ENCODE measurements at regions not wholly inside any gene's neighbourhood (a gene's known extent, or its start where the extent isn't known, plus 50 kb on each side); places are given as distances from the start of the nearest gene placed in this dataset.

DNA sequence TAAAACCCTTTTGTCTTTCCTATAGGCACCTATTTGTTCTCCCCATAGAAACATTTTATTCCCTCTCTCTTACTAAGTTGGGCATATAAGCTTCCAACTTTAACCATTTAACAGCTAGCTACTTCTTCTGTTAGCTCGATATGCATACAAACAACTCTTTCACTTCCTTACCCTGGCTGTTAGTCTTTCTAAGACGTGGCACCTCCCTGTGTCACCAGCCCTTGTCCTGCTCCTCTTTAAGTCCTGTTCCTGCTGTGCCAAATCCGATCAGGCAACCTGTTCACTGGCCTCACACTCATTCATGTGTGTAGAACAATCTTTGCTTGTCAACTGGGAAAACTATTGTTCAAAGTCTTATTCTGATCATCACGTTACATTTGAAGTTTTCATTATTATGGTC is 1376.1 kb upstream of the TENM4 start:
- DNase-seq, result no peak

DNA sequence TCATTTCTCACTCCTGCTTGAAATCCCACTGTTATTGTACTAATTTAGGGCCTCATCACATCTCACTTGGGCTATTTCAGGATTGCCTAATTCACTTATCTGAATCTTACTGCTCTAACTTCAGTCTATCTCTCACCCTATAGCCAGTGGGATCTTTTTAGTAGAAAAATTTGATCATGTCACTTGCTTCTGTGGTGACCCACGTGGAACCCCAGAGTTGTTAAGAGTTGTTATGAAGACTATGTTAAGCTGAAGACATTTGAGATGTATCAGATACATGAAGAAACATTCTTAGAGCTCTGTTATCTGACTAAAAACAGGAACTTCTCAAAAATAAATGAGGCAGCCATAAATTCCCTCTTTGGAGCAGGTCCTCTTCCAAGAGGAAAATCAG is 1375.6 kb upstream of the TENM4 start:
- DNase-seq, result no peak

DNA sequence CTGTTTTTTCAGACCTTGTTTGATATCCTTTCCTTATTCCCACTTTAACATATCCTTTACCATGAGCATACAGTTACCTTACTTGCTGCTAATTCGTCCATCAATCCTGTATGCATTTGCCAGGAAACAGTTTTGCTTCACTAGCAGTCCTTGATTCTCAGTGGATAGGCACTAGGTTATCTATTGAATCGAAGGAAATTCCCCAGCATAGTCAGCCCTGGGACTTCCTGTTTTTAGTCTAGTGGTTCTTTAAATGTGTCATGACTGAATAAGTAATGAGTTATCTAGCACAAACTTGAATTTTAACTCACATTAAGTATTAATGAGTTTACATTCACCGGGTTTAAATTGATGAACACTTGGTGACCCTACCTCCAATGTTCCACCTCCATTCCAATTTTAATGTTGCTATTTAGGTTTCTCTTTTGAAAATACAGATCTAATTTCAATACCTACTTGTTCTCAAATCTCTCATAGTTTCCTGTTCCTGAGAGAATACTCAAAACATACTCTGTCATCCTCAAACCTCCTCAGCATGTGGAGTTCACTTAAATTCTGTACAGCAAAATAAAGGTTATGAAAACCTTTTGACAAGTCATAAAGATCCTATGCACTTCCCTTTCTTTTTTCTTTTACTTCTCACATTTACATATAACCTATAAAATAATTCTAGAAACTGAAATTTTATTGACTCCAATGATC is 1375.1 kb upstream of the TENM4 start:
- DNase-seq, result no peak

DNA sequence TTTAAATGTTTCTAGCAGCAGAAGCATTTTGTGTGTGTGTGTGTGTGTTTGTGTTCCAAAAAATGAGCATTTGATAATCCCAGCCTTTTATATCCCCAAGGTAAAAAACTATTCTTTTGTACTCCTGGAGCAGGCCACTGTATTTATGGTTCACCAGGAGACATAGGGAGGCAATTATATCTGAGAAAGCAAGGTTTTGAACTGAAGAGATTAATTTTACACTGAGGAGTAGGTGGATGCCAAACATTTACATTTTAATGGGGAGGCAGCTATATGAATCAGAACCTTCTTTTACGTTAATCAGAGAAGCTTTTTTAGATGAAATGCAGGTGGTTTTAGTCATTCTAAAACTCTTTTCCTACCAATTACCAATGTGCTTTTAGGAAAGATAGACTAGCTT is 1374.0 kb upstream of the TENM4 start:
- DNase-seq, result no peak

DNA sequence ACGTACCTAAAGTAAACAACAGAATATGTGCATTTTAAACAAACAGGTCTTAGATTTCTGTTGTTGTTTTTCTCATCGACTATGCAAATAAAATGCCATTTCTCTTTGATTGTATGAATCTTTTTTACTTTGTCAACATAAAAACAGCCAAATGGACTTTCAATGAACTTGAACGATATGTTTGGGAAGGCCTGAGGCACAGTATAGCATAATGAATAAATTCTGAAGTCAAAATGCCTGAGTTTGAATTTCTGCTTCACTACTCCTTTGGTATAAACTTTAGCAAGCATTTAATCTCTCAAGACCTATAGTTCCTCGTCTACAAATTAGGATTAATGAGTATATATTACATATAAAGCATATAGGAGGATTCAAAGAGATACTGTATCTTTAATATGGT is 1369.9 kb upstream of the TENM4 start:
- DNase-seq, result no peak

DNA sequence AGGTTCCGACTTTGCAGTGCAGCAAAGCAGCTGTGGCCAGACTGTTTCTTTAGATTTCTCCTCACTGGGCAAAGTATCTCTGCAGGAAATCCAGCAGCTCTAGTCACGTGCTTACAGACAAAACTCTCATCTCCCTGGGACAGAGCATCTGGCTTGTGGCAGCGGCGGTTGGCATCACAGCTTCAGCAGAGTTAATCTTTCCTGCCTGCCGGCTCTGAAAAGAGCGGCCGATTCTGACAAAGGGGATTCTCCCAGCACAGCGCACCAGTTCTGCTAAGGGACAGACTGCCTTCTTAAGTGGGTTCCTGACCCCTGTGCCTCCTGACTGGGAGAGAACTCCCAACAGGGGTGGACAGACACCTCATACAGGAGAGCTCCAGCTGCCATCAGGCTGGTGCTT is 1357.3 kb upstream of the TENM4 start:
- no peak for DNase-seq

DNA sequence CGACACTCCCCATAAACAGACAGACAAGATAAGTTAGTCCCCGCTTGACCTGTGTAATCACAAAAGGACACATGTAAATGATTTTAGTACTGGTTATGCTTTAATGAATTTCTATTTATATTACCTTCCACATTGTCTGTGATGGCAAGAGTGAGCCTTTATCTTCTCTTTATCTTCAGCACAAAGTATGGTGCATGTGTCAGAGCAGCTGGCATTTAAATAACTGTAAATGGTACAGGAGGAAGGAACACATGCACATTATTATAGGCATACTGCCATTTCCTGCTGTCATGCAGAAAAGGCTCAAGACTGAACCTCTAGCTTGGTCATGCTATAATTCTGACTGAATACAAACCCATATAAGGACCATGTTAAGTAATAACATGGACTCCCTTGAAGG is 1342.7 kb upstream of the TENM4 start:
- no peak for DNase-seq

DNA sequence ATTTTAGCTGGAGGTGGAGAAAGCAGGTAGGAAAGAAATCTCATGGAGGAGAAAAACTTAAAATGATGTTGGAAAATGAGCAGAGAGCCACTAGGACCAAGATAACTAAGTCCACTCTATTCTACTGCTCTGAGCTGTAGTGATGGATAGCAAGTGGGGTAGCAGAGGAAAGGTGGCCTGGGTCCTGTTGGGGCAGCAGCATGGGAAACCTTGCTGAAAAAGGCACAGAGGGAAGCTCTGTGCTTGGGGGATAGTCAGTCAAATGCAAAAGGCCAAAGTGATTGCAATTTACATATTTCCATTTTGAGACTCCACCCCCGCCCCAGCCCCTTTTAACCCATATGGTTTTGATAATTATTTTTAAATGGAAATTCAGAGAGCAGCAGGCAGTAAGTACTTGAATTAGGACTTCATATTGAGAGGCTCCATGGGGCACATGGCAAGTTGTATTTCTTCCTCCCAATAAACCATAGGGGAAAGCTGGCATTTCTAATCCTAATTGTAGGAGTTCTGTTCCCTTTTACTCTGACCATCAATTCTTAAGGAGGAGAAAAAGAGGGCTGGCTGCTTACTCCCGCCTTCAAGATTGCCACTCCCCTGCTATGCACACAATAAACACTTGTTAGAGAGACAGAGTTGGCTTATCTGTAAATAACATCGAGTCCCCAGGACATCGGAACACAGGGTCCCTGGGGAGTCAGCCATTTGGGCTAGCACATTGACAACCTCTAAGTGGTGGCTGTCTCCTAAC is 1341.5 kb upstream of the TENM4 start:
- no peak for DNase-seq

DNA sequence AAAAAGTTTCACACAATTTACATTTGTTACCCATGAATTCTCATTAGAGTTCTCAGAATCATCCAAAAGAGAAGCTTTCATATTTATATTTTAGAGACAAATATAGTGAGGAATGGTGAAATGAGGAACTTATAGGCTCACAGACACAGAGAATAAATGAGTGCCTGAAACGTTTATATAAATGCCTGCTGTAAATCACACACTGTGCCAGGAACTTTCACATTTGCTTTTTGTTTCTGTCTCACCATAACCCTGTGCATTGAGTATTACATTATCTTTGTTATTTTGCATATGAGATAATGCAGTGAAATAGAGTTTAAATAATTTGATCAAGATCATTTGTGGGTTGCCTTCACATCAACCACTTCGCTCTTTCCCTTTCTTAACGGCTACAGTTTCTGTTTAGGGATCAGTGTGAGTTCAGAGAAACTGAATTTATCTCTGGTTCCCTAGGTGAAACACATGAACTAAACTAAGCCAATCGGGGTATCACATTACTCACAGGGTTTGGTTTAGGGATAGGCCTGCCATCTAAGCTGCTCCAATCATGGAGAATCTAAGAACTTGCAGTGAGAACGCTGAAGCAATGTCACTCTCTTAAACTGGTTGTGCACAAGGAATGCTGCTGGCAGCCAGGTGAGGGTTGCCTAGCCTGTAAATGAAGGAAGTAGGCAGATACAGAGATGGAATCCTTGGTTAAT is 1339.2 kb upstream of the TENM4 start:
- no peak for DNase-seq

DNA sequence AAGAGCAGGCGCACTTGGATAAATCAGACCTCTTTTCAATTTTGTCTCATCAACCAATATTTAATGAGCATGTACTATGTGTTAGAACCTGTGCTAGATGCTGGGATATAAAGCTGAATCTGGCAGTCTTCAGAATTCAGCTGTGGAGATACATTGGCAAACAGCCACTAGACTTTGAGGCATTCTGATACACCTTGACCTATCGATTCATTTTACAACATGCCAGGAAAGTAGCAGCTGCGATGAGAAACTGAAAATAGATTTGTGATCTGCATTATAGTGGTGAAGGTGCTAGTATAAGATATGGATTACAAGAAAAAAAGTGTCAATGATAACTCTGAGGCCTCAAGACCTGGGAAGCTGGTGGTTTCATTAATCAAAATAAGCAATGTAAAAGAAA is 1338.1 kb upstream of the TENM4 start:
- DNase-seq, result no peak

DNA sequence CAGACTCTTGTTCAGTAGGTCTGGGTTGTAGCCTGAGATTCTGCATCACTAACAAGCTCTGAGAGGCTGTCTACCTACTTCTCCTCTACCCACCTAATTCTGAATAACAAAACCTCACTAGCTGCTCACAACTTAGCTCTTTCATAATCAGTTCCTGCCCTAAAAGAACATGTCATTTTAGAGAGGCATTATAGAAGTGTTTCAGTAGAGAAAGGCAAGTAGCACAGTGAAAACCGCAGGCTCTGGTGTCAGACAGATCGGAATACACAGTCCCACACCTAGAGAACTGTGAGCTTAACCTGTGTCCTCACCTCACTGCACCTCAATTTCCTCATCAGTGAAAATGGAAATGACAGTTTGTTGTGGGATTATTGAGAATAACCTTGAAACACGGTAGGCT is 1337.6 kb upstream of the TENM4 start:
- DNase-seq, result no peak

DNA sequence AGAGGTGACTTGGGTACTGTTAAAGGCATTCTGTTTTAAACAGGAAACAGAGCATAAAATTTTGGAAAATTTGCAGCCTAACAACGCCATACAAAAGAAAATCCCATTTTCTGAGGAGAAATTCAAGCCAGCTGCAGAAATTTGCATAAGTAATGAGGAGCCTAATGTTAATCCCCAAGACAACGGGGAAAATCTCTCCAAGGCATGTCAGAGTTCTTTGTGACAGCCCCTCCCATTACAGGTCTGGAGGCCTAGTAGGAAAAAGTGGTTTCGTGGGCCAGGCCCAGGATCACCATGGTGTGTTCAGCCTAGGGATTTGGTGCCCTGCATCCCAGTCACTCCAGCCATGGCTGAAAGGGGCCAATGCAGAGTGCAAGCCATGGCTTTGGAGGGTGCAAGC is 1333.1 kb upstream of the TENM4 start:
- no peak for DNase-seq

DNA sequence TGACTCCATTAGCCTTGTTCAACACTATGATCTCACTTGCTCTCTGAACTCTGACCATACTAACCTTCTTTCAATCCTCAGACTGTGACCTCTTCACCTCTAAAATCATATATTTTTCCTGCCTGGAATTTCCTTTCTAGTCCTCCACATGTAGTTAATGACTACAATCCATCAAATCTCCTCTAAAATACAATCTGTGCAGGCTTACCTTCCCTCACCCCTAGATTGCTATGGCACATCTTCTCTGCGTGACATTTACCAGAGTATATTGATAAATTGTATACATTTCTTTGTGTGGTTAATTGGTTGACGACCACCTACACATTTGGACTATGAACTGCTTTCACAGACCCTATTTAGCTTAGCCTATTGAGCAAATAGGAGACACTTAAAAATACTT is 1330.2 kb upstream of the TENM4 start:
- no peak for DNase-seq

DNA sequence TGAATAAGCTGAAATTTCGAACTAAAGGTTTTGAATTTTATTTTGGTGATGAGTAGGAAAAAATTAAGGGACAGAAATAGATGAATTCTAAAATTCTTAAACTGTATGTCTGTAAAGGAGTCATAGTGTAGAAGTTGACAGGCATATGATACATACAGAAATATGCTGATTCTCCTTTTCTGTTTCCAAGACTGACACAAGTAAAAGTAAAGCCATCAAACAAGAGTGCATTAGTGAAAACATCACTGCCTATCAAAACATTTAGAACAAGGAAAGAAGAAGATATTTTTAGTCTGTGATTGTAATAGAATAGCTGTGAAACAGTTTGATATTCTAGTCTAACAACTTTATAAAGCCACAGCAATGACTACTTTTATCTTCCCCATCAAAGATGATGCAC is 1318.0 kb upstream of the TENM4 start:
- DNase-seq, result no peak

DNA sequence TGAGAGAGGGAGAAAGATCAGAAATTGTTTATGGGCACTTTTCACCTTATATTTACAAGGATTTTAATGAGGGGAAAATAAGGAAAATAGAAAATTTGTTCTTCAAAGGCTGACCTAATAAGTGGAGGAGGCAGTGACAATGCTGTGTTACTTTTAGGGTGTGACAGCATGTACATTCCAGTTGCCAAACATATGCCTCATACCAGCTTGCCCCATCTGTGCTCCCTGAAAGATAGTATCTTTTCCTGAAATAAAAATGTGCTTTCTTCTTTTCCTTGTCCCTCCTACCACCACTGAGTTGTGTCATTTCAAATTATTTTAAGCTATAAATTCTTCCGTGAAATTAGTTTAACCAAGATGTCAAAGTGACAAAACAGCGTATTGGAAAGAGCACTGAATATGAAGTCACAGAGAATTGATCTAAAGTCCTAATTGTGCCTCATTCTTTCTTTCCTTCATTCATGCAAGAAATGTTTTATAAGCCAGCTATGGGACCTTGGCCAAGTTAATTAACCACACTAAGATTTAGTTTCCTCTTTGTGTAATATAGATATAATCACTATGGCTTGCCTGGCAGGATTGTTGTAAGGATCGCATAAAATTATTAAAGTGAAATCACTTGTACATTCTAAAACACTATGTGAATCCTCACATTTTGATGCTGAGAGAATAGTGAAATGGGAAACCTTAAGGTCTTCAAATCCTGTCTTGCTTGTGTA is 1307.5 kb upstream of the TENM4 start:
- no peak for DNase-seq

DNA sequence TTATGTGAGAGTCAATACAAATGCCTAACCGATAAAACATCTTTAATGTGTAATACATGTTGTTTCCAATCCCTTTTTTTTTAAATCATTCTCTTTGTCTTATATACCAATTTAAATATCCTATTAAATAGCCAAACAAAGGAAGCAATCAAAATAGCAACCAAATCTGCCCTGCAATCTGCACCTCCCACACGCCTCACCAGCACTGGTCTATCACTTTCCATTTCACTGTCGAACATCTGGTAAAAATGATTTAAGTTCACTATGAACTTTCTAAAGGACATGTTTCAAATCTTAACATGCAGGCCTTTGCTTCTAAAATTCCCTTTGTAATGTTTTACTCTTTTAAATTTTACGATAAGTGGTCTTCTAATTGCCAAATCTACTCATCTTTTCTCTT is 1305.5 kb upstream of the TENM4 start:
- DNase-seq, result no peak

DNA sequence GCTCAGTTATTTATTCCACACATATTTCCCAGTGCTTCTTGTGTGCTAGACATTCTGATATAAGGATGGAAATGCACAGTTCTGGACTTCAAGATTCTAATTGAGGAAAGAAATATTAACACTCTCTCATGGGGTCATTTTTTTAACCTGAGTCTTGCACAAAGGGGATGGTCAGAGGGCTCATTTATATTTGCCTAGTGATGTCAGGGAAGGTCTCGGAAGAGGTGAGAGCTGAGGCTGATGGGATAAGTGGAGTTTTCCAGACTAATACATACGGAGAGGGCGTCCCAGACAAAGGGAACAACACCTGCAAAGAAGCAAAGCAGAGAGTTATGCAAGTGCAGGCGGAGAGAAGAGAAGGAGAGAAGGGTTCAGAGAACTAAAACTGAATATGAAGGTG is 1304.6 kb upstream of the TENM4 start:
- no peak for DNase-seq

DNA sequence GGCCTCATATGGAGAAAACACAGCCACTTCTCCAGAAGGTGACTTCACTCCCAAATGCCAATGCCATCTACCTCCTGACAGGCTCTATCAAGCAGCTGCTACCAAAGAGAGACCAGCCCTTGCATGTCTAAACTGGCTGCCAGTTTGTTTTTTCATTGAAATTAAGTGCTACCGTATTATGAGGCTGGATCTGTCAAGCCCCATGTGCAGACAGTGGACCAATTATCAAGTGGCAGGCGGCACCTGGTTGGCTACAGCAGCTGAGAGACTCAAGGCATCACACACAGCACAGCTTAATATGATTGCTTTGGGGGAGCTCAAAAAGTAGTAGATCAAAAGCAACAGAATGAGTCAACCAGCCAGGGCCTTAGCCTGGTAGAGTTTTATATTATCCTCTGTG is 1293.0 kb upstream of the TENM4 start:
- no peak for DNase-seq

DNA sequence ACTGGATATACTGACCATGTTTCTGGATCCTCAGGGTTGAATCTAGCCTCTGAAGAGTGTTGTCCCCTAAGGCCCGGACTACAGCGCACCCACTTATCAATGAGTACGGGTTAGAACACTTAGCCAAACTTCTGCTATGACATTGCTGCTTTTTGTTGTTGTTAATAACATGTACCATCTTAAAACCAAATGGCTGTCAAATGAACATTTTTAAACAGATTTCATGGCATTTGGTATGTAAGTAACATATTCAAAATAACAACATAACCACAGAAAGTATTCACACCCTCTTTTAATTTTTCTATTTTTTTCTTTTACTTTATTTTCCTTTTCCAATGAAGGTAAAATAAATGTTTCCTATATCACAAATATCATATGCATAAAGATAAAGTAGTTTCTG is 1292.5 kb upstream of the TENM4 start:
- DNase-seq, result no peak

DNA sequence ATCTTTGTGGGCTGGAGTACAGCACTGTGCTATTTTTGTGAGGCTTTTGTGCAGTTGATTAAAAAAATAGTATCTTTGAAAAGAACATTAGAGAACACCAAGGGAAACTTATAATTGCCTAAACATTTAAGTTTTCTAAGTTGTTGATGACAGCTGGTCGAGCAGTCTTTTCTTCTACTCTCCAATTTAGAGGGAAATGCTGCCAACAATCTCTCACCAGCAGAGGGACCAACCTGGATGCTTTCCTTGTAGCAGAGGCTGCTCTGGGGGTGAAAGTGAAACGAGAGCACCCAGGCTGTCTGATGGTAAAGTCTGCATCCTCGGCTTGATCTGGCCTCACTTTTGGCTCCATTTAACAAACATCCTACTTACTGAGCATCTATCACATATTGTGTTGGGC is 1286.5 kb upstream of the TENM4 start:
- peak; percentile 30 for DNase-seq

DNA sequence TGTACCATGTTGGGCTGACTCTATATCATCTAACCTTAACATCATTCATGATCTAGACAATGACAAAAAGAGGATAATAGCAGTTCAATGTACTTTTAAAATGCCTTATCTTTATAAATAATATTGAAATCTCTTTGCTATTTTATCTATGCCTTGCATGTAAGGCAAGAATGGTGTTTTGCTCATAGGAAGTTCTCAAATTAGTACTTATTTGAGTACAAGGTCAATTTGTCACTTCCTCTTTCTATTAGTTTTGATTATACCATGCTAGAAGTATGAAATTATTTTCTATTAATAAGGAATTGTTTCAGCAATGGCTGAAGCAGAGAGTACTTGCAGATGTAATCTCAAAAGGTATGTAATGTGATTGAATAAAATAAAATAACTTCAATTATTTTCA is 1285.4 kb upstream of the TENM4 start:
- DNase-seq, result no peak

DNA sequence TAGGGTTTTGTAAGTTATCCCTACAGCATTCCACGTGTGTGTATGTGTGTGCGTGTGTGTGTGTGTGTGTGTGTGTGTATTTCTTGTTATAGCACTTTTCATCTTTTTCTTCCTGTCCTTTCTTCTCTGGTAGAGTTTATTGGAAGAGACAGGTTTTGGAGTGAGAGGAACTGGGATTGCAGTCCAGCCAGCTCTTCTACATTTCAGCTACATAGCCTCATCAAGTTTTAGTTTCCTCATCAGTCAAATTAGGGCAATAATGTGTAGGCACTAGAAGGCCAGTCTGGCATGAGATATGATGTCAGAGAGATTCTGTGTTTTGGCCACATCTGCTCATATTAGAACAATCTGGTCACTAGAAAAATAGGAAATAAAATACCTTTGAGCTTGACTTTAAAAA is 1283.5 kb upstream of the TENM4 start:
- DNase-seq, result no peak

DNA sequence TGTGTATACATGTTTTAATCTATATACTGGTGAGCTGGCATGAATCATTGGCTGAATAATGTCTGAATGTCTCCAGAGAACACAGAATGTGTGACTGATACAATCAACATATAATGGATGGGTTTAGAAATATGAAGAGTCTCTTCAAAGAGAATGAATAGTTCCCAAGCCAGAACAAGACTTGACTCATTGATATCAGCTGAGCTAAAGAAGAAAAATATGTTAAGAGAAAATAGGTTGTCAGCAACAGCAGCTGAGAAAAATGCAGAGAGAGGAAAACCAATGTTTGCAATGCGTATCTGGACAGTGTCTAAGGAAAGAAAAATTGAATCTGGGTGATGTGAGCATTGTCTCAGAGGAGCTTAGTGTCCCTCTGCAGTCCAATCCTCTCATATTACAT is 1281.8 kb upstream of the TENM4 start:
- DNase-seq, result no peak

DNA sequence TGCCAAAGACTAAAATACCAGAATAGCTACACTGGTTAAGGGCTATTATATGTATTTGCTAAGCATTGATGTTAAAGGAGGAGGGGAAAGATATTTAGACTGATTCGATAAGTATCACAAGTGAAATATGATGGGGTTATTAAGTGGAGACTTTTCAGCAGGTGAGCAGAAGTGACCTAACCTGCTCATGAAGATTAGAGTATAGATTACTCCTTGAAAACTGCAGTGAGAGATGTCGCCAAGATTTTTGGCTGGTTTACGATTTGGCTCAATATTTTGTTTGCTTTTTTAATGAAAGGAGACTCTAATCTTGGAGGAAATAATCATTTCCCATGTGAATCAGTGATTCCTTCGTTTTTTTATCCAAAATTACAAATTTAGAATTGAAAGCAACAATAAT is 1279.5 kb upstream of the TENM4 start:
- no peak for DNase-seq
